ENCODE measurements at regions not wholly inside any gene's neighbourhood (a gene's known extent, or its start where the extent isn't known, plus 50 kb on each side); places are given as distances from the start of the nearest gene placed in this dataset.

- DNase-seq = no peak
Measured at GRCh38 chr5:34603378-34603777, 52.8 kb upstream of the RAI14 start.

DNA sequence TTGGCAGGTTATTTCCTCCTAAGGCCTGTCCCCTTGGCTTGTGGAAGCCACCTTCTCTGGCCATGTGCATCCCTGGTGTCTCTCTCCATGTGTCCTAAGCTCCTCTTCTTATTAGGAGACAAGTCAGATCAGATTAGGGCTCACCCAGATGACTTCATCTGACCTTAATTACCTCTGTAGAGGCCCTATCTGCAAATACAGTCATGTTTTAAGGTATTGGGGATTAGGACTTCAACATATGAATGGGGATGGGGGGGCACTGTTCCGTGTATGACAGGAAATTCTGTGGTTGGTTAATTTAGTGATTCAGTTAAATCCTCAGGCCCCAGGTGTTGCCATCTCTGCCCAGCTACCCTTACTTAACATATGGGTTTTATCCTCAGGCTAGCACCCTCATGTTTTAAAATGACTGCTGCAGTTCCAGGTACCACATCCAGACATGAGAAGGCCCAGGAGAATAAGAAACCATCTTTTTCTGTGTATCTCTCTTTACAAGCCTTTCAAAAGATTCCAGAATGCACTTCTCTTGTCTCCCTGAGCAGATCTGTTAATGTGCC lies 51.9 kb upstream of the RAI14 start:
- DNase-seq = no peak

GRCh38 chr5:34606101-34606500 lies 50.0 kb upstream of the RAI14 start:
- no peak for DNase-seq

Data from NCI-H2227 treated with DMSO at 0.1 percent for 48 hours (cell line).